GM12878 (cell line): ENCODE measurements at regions not wholly inside any gene's neighbourhood (a gene's known extent, or its start where the extent isn't known, plus 50 kb on each side); places are given as distances from the start of the nearest gene placed in this dataset.

Source experiments
- ATAC-seq: fragments of 200-7000 bp; cut with Tn5 transposase; 3 replicates; pipeline ENCODE4 v1.9.1; 2020; ENCODE audit warnings: mild to moderate bottlenecking, moderate library complexity
- BruUV-seq: library from RNA; stranded (reverse); fragments of 400-500 nt; replicated peaks from 2 replicates; lab custom pipeline; 2021; lab: Mats Ljungman, UMichigan
- CTCF ChIA-PET: fragments of 300-600 bp; sonication (Branson Sonifier 250); formaldehyde crosslinking; extraction: SDS; loops from one replicate; lab custom pipeline; 2021; ENCODE audit warnings: inconsistent platforms; lab: Yijun Ruan, JAX
- POLR2A ChIA-PET: fragments of 350-600 bp; formaldehyde crosslinking; extraction: SDS; loops from one replicate; lab custom pipeline; 2021; ENCODE audit warnings: inconsistent platforms; lab: Charles Lee
- RAD21 ChIA-PET: fragments of 300-600 bp; sonication (Branson Sonifier 250); formaldehyde crosslinking; loops from one replicate; lab custom pipeline; 2023; ENCODE audit warnings: antibody characterized with exemption; ENCODE audit not compliant: unreplicated experiment; lab: Charles Lee
- SMC1A ChIA-PET: fragments of 300-600 bp; sonication (Branson Sonifier 250); formaldehyde crosslinking; loops from one replicate; lab custom pipeline; 2023; ENCODE audit not compliant: unreplicated experiment, uncharacterized antibody; lab: Charles Lee
- DNase-seq: peaks from one replicate; pipeline ENCODE4 v3.0.0-alpha.2; 2011; ENCODE audit warnings: low read depth, low spot score
- FAIRE-seq: peaks from 3 replicates; lab custom pipeline; 2011; peaks lifted over from hg19 to GRCh38; lab: Jason Lieb, UNC
- H2AFZ ChIP-seq: 2 replicates; pipeline ENCODE4 v1.6.0; 2011; ENCODE audit warnings: low read depth, low read length, control low read depth; ENCODE audit not compliant: control insufficient read depth
- H3K27ac ChIP-seq: 2 replicates; pipeline ENCODE4 v1.5.1; 2011; ENCODE audit warnings: control low read depth; ENCODE audit not compliant: control insufficient read depth, insufficient read depth
- H3K27me3 ChIP-seq, 2 experiments: replicated peaks in 1 of 2; 2 replicates each; pipeline versions ENCODE4 v1.6.0 to v1.6.1; 2011; ENCODE audit warnings: low read length in 1 of 2; ENCODE audit not compliant: control insufficient read depth in 2 of 2, insufficient read depth in 2 of 2
- H3K36me3 ChIP-seq, 2 experiments: 2 replicates each; pipeline ENCODE4 v1.5.1; 2011; ENCODE audit warnings: low read length in 1 of 2; ENCODE audit not compliant: control insufficient read depth in 2 of 2, insufficient read depth in 2 of 2
- H3K4me1 ChIP-seq: 2 replicates; pipeline ENCODE4 v1.6.1; 2011; ENCODE audit warnings: mild to moderate bottlenecking, low read length, moderate library complexity, mixed read lengths; ENCODE audit not compliant: control insufficient read depth, insufficient read depth
- H3K4me2 ChIP-seq: 2 replicates; pipeline ENCODE4 v1.6.0; 2011; ENCODE audit warnings: control low read depth; ENCODE audit not compliant: control insufficient read depth, insufficient read depth
- H3K4me3 ChIP-seq: fragments of 200-600 bp; sonication (generic); 2 replicates; pipeline ENCODE4 v1.5.1; 2016
- H3K79me2 ChIP-seq: 2 replicates; pipeline ENCODE4 v1.6.0; 2011; ENCODE audit warnings: low read length; ENCODE audit not compliant: control insufficient read depth, insufficient read depth
- H3K9ac ChIP-seq: 2 replicates; pipeline ENCODE4 v1.8.0; 2011; ENCODE audit warnings: low read length, control low read depth, mixed read lengths; ENCODE audit not compliant: control insufficient read depth, insufficient read depth
- H3K9me3 ChIP-seq: replicated peaks from 3 replicates; pipeline ENCODE4 v1.5.1; 2011; ENCODE audit warnings: mild to moderate bottlenecking, low read length; ENCODE audit not compliant: control insufficient read depth, insufficient read depth
- H4K20me1 ChIP-seq: 2 replicates; pipeline ENCODE4 v1.6.0; 2011; ENCODE audit not compliant: control insufficient read depth, insufficient read depth
- BHLHE40 ChIP-seq, 2 experiments: fragments of 450-650 bp in 1 of 2; IDR thresholded peaks; 2 replicates each; pipeline ENCODE4 v1.6.1; 2011 to 2017; ENCODE audit warnings: low read depth in 2 of 2, borderline replicate concordance in 1 of 2, improper control_type of control experiment in 1 of 2, low read length in 1 of 2, mild to moderate bottlenecking in 1 of 2
- CBX5 ChIP-seq: sonication (generic); IDR thresholded peaks from 2 replicates; pipeline ENCODE4 v1.6.1; 2016; ENCODE audit warnings: low read depth, moderate library complexity, mild to moderate bottlenecking, inconsistent platforms
- LARP7 ChIP-seq: fragments of 450-650 bp; IDR thresholded peaks from 2 replicates; pipeline ENCODE4 v1.6.1; 2017; ENCODE audit warnings: mild to moderate bottlenecking
- NFIC ChIP-seq: IDR thresholded peaks from 2 replicates; pipeline ENCODE4 v1.6.1; 2012; ENCODE audit warnings: low read depth, mild to moderate bottlenecking, inconsistent platforms, low read length, moderate library complexity
- NFYB ChIP-seq: IDR thresholded peaks from 2 replicates; pipeline ENCODE4 v1.6.1; 2011; ENCODE audit warnings: low read depth, mild to moderate bottlenecking, low read length, improper control_type of control experiment, moderate library complexity; ENCODE audit not compliant: insufficient read depth
- SPI1 ChIP-seq: IDR thresholded peaks from 2 replicates; pipeline ENCODE4 v1.6.1; 2011; ENCODE audit warnings: low read depth, mild to moderate bottlenecking, low read length, moderate library complexity, borderline replicate concordance; ENCODE audit not compliant: insufficient read depth
- TAF1 ChIP-seq: IDR thresholded peaks from 2 replicates; pipeline ENCODE4 v1.6.1; 2011; ENCODE audit warnings: mild to moderate bottlenecking, low read depth, low read length, borderline replicate concordance
- WGBS: methylation state at CpG from one replicate; pipeline ENCODE4 v1.1.6; 2016; ENCODE audit warnings: low lambda C conversion rate; ENCODE audit not compliant: insufficient replicate concordance, insufficient coverage; ENCODE audit errors: missing lambda C conversion rate; 5-methylcytosine and 5-hydroxymethylcytosine counted together
- in situ Hi-C: fragments of 300-500 bp; cut with MboI; formaldehyde crosslinking; loops from 9 replicates; pipeline ENCODE4 v1.14.3; 2018; ENCODE audit warnings: mixed read lengths
- intact Hi-C: fragments of 100-400 bp; cut with micrococcal nuclease; formaldehyde crosslinking; loops from one replicate; pipeline ENCODE4 v1.14.2; 2022; ENCODE audit not compliant: unreplicated experiment
- TF ChIP-seq, protein P1 (sequence below): IDR thresholded peaks from 2 replicates; pipeline ENCODE4 v1.6.1; 2011; ENCODE audit warnings: mild to moderate bottlenecking, low read depth, low read length, moderate library complexity; ENCODE audit not compliant: insufficient replicate concordance

- H3K79me2 ChIP-seq: no peaks in the 10 kb centered on the region
- H4K20me1 ChIP-seq: no peaks in the 10 kb centered on the region
- no peaks in the 10 kb centered on the region for H3K9me3 ChIP-seq
- no peak for ATAC-seq
- no peak overlapping the region for H3K4me2 ChIP-seq
- in situ Hi-C loops (no loop called here), intact Hi-C loops (no loop called here)
- no peaks in the 10 kb centered on the region for H3K36me3 ChIP-seq
- ChIA-PET SMC1A (no interaction called here), RAD21 (no interaction called here), CTCF (no interaction called here), POLR2A (no interaction called here)
- no peaks in the 10 kb centered on the region for H3K27me3 ChIP-seq
- BruUV-seq: no TSS peak
- no peak overlapping the region for H3K27ac ChIP-seq
- H3K9ac ChIP-seq: no peak overlapping the region
- no peak overlapping the region for H2AFZ ChIP-seq
- 57% methylated on average over 3 of the region's 3 CpGs for WGBS
- no peak for FAIRE-seq
- no peaks in the 10 kb centered on the region for H3K4me1 ChIP-seq
- no peak for DNase-seq
- no peak for TF ChIP-seq CBX5
- no peak for TF ChIP-seq BHLHE40 (IDR thresholded peaks at IDR 0.05; ENCODE audit: borderline replicate concordance in 1 of 2, low read depth in 2 of 2, low read length in 1 of 2)
- TF ChIP-seq, protein P1, sequence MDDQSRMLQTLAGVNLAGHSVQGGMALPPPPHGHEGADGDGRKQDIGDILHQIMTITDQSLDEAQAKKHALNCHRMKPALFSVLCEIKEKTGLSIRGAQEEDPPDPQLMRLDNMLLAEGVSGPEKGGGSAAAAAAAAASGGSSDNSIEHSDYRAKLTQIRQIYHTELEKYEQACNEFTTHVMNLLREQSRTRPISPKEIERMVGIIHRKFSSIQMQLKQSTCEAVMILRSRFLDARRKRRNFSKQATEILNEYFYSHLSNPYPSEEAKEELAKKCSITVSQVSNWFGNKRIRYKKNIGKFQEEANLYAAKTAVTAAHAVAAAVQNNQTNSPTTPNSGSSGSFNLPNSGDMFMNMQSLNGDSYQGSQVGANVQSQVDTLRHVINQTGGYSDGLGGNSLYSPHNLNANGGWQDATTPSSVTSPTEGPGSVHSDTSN: no peak
- TF ChIP-seq LARP7: no peak
- TF ChIP-seq TAF1: no peak
- no peak for TF ChIP-seq NFYB
- TF ChIP-seq NFIC: no peak
- no peak for TF ChIP-seq SPI1
- no peak overlapping the region for H3K4me3 ChIP-seq
Measured at GRCh38 chr9:115171921-115172388, 54.0 kb upstream of the TNC start.
